ENCODE measurements at regions not wholly inside any gene's neighbourhood (a gene's known extent, or its start where the extent isn't known, plus 50 kb on each side); places are given as distances from the start of the nearest gene placed in this dataset.

- Histone ChIP-seq H3K4me1 (ENCODE audit: control insufficient read depth, insufficient read depth, low read length) (no peaks in the 10 kb centered on the region), H3K9me3 (ENCODE audit: control insufficient read depth, insufficient read depth, low read depth, low read length) (no peaks in the 10 kb centered on the region), H3K4me3 (ENCODE audit: low read depth, low read length) (no peak overlapping the region), H3K27ac (ENCODE audit: extremely low read depth, low read depth, low read length) (no peak overlapping the region), H3K36me3 (ENCODE audit: control insufficient read depth in 2 of 2, insufficient read depth in 1 of 2, low read length in 2 of 2) (no peaks in the 10 kb centered on the region)
- POLR2A ChIA-PET, result no interaction called here
- TF ChIP-seq YY1 (tag by site-specific recombination; IDR thresholded peaks at IDR 0.05), result no peak
- TF ChIP-seq ZNF239 (tag by site-specific recombination; IDR thresholded peaks at IDR 0.05), result no peak
- no peak for TF ChIP-seq GFI1B (tag by site-specific recombination; IDR thresholded peaks at IDR 0.05)
- no peak for TF ChIP-seq ZBTB1 (tag by site-specific recombination; IDR thresholded peaks at IDR 0.05)
- CTCF ChIA-PET, result no interaction called here
These were observed 532.9 kb upstream of the CRIM1 start for GRCh38 chr2:35822716-35823115.

- H3K4me1 ChIP-seq (ENCODE audit: control insufficient read depth, insufficient read depth, low read length), result no peaks in the 10 kb centered on the region
- no peaks in the 10 kb centered on the region for H3K36me3 ChIP-seq (ENCODE audit: control insufficient read depth in 2 of 2, insufficient read depth in 1 of 2, low read length in 2 of 2)
- ChIA-PET CTCF (no interaction called here), POLR2A (no interaction called here)
- H3K4me3 ChIP-seq (ENCODE audit: low read depth, low read length), result no peak overlapping the region
- TF ChIP-seq ZNF26 (tag by site-specific recombination; IDR thresholded peaks at IDR 0.05), result no peak
- no peak for TF ChIP-seq ZNF707 (tag by site-specific recombination; IDR thresholded peaks at IDR 0.05)
- no peak for TF ChIP-seq ZNF768 (tag by site-specific recombination; IDR thresholded peaks at IDR 0.05)
- TF ChIP-seq ATF2 (tag by site-specific recombination; IDR thresholded peaks at IDR 0.05; ENCODE audit: low read depth), result no peak
- TF ChIP-seq ZNF202 (tag by site-specific recombination; IDR thresholded peaks at IDR 0.05; ENCODE audit: borderline replicate concordance), result no peak
- TF ChIP-seq ZNF416 (tag by site-specific recombination; IDR thresholded peaks at IDR 0.05), result no peak
- no peak for TF ChIP-seq ZNF341 (tag by site-specific recombination; IDR thresholded peaks at IDR 0.05; ENCODE audit: low read depth)
- TF ChIP-seq PRDM1 (tag by site-specific recombination; IDR thresholded peaks at IDR 0.05), result no peak
- no peak for TF ChIP-seq ZNF521 (tag by site-specific recombination; IDR thresholded peaks at IDR 0.05)
- TF ChIP-seq ZNF354C (tag by site-specific recombination; IDR thresholded peaks at IDR 0.05; ENCODE audit: borderline replicate concordance, low read depth), result no peak
- TF ChIP-seq ZEB2 (tag by site-specific recombination; IDR thresholded peaks at IDR 0.05), result no peak
- TF ChIP-seq ZNF544 (tag by site-specific recombination; IDR thresholded peaks at IDR 0.05), result no peak
- no peak for TF ChIP-seq ZNF843 (tag by site-specific recombination; IDR thresholded peaks at IDR 0.05)
- TF ChIP-seq RBAK (tag by site-specific recombination; IDR thresholded peaks at IDR 0.05), result no peak
- no peak for TF ChIP-seq ZBTB26 (tag by site-specific recombination; optimal IDR thresholded peaks at IDR 0.05)
- no peak for TF ChIP-seq ZNF404 (tag by site-specific recombination; IDR thresholded peaks at IDR 0.05)
- no peak for TF ChIP-seq ZNF704 (tag by site-specific recombination; IDR thresholded peaks at IDR 0.05)
- H3K9me3 ChIP-seq (ENCODE audit: control insufficient read depth, insufficient read depth, low read depth, low read length), result no peaks in the 10 kb centered on the region
- H3K27ac ChIP-seq (ENCODE audit: extremely low read depth, low read depth, low read length), result no peak overlapping the region
These were observed 533.9 kb upstream of the CRIM1 start for GRCh38 chr2:35821675-35822074.

Measured in HEK293 (cell line).